Stimulated activated CD8-positive, alpha-beta memory T cell treated with anti-CD3 and anti-CD28 coated beads, Interleukin-7, amount 100 ng/mL, for 4 hours (primary cell): ENCODE measurements at regions not wholly inside any gene's neighbourhood (a gene's known extent, or its start where the extent isn't known, plus 50 kb on each side); places are given as distances from the start of the nearest gene placed in this dataset.

Experiments
- DNase-seq, 2 donors: peaks; one replicate each; pipeline ENCODE4 v3.0.0-alpha.2; 2020; ENCODE audit warnings: low read depth in 2 of 2

- DNase-seq = no peak
Observed at GRCh38 chr18:1930291-1931270, 640.7 kb downstream of the METTL4 start.

GRCh38 chr18:1952486-1952885 is 618.8 kb downstream of the METTL4 start:
- no peak for DNase-seq

- no peak for DNase-seq
Observed at GRCh38 chr18:1954583-1955312, 616.6 kb downstream of the METTL4 start.

GRCh38 chr18:1958798-1959197 is 612.5 kb downstream of the METTL4 start:
- no peak for DNase-seq

- DNase-seq = no peak
Observed at GRCh38 chr18:1965016-1965415, 606.3 kb downstream of the METTL4 start.

GRCh38 chr18:1965541-1965940 is 605.8 kb downstream of the METTL4 start:
- no peak for DNase-seq

- DNase-seq = no peak
Observed at GRCh38 chr18:1968801-1969498, 602.4 kb downstream of the METTL4 start.

- no peak for DNase-seq
Observed at GRCh38 chr18:1976484-1976883, 594.8 kb downstream of the METTL4 start.

GRCh38 chr18:1982056-1982455 is 589.2 kb downstream of the METTL4 start:
- DNase-seq = no peak

GRCh38 chr18:1983746-1984515 is 587.4 kb downstream of the METTL4 start:
- no peak for DNase-seq

GRCh38 chr18:1993866-1994265 is 577.4 kb downstream of the METTL4 start:
- no peak for DNase-seq

GRCh38 chr18:1994471-1994870 is 576.8 kb downstream of the METTL4 start:
- DNase-seq = no peak

GRCh38 chr18:1995041-1995612 is 576.2 kb downstream of the METTL4 start:
- DNase-seq = no peak

GRCh38 chr18:1998121-1998520 is 573.2 kb downstream of the METTL4 start:
- no peak for DNase-seq

GRCh38 chr18:1999387-1999786 is 571.9 kb downstream of the METTL4 start:
- no peak for DNase-seq

- DNase-seq = no peak
Observed at GRCh38 chr18:2002151-2002550, 569.2 kb downstream of the METTL4 start.

GRCh38 chr18:2002604-2003003 is 568.7 kb downstream of the METTL4 start:
- DNase-seq = no peak

- DNase-seq = no peak
Observed at GRCh38 chr18:2009942-2010697, 561.2 kb downstream of the METTL4 start.

- no peak for DNase-seq
Observed at GRCh38 chr18:2027016-2027415, 544.3 kb downstream of the METTL4 start.

- DNase-seq = no peak
Observed at GRCh38 chr18:2027756-2028155, 543.5 kb downstream of the METTL4 start.
